CD4-positive, CD25-positive, alpha-beta regulatory T cell (primary cell): ENCODE measurements at regions not wholly inside any gene's neighbourhood (a gene's known extent, or its start where the extent isn't known, plus 50 kb on each side); places are given as distances from the start of the nearest gene placed in this dataset.
"Not testable (repeated sequence)": the region's sequence is repeated elsewhere in the genome, so short reads cannot be mapped to it uniquely, and the experiment has no call there.

Experiments
- ATAC-seq, 2 donors: fragments of 150-1000 bp; cut with Tn5 transposase; one replicate each; pipeline ENCODE4 v1.10.0; 2021; ENCODE audit warnings: low read depth in 2 of 2, moderate number of reproducible peaks in 2 of 2, moderate library complexity in 1 of 2
- DNase-seq, 3 donors: peaks; one replicate each; pipeline versions ENCODE4 v3.0.0 to v3.0.0-alpha.2; 2012 to 2022; ENCODE audit warnings: mixed read lengths in 1 of 3
- H3K27ac ChIP-seq: one replicate; pipeline ENCODE4 v1.7.0; 2013; ENCODE audit warnings: mild to moderate bottlenecking, low read length; ENCODE audit not compliant: insufficient read depth, poor library complexity, severe bottlenecking
- H3K27me3 ChIP-seq: one replicate; pipeline ENCODE4 v1.7.0; 2013; ENCODE audit warnings: low read length; ENCODE audit not compliant: control insufficient read depth, insufficient read depth
- H3K36me3 ChIP-seq: one replicate; pipeline ENCODE4 v1.7.0; 2013; ENCODE audit warnings: mild to moderate bottlenecking, low read length, moderate library complexity; ENCODE audit not compliant: control insufficient read depth, insufficient read depth
- H3K4me1 ChIP-seq: 2 replicates; pipeline ENCODE4 v1.7.0; 2013; ENCODE audit warnings: mild to moderate bottlenecking, low read length; ENCODE audit not compliant: insufficient read depth, control insufficient read depth, poor library complexity, severe bottlenecking
- H3K4me3 ChIP-seq: one replicate; pipeline ENCODE4 v1.7.0; 2013; ENCODE audit warnings: low read depth, mild to moderate bottlenecking, low read length, moderate library complexity
- H3K9me3 ChIP-seq, 2 experiments: 1 replicate in 1 of 2; 2 replicates in 1 of 2; pipeline ENCODE4 v1.7.0; 2013; ENCODE audit warnings: low read length in 2 of 2, mild to moderate bottlenecking in 1 of 2, moderate library complexity in 1 of 2; ENCODE audit not compliant: control insufficient read depth in 2 of 2
- H3K27ac Mint-ChIP-seq, 3 donors: one replicate each; pipeline ENCODE4 v1.8.0; 2020 to 2022; ENCODE audit warnings: mild to moderate bottlenecking in 3 of 3, mixed read lengths in 3 of 3, moderate library complexity in 2 of 3
- H3K27me3 Mint-ChIP-seq: one replicate; pipeline ENCODE4 v1.8.0; 2022; ENCODE audit warnings: mild to moderate bottlenecking, mixed read lengths
- H3K36me3 Mint-ChIP-seq: one replicate; pipeline ENCODE4 v1.8.0; 2020; ENCODE audit warnings: mixed read lengths
- H3K4me1 Mint-ChIP-seq, 4 donors: one replicate each; pipeline ENCODE4 v1.8.0; 2020 to 2022; ENCODE audit warnings: mixed read lengths in 4 of 4, mild to moderate bottlenecking in 1 of 4
- H3K4me3 Mint-ChIP-seq, 4 donors: one replicate each; pipeline ENCODE4 v1.8.0; 2020 to 2022; ENCODE audit warnings: mild to moderate bottlenecking in 4 of 4, mixed read lengths in 4 of 4, moderate library complexity in 3 of 4
- H3K9me3 Mint-ChIP-seq, 7 donors: one replicate each; pipeline ENCODE4 v1.8.0; 2020 to 2022; ENCODE audit warnings: mixed read lengths in 7 of 7, mild to moderate bottlenecking in 3 of 7, moderate library complexity in 2 of 7

GRCh38 chr2:198874472-198874858 lies 583.3 kb downstream of the SATB2 start:
- no peaks in the 10 kb centered on the region for H3K36me3 ChIP-seq
- Mint-ChIP-seq H3K4me1 (no peaks in the 10 kb centered on the region), H3K27ac (no peak overlapping the region), H3K9me3 (peaks cover 0 to 5% (median 0%) of the 10 kb centered on the region in 7 donors), H3K27me3 (no peaks in the 10 kb centered on the region), H3K36me3 (no peaks in the 10 kb centered on the region), H3K4me3 (no peak overlapping the region)
- H3K4me3 ChIP-seq = no peak overlapping the region
- H3K27me3 ChIP-seq = no peaks in the 10 kb centered on the region
- H3K4me1 ChIP-seq = no peaks in the 10 kb centered on the region
- ATAC-seq (no peak), DNase-seq (no peak)
- no peaks in the 10 kb centered on the region for H3K9me3 ChIP-seq
- no peak overlapping the region for H3K27ac ChIP-seq

DNA sequence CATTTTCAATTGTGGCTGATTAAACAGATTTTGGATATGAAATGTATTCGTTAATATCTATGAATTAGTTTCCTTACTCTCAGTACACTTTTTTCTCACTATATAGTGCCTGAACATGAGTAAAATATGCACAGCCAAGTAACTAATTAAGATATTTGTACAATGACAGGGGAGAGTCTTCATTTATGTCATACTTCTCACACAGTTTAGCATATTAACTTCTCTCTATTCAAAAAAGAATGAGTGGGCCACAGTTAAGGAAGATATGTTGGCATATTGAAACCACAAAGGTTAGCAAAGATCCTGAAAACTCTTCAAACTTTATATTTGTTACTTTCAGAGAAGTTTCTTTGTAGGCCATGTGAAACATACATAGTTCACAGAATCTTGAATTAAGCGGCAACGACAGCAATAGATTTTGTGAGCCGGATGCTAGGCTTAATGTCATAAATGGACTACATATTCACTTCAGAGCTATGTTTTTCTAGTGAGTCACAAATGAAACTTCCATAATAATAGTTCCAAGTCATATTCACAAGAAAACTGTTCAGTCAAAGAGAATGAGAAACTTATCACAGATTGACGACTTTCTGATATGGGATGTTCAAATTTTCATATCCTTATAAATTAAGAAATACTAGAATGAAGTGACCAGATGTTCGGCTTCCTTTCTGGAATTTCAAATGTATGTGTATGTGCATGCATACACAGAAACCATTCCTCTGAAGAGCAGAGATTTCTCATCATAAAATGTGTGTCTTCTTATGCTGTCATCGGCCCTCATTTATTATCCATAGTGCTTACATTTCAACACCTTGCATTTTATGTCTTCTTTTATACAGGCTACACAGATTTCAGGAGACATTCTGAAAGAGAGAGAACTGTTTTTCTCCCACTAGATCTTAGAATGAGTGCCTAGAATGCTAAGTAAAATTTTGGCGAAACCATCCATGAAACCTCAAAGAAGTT lies 584.0 kb downstream of the SATB2 start:
- no peaks in the 10 kb centered on the region for H3K4me1 Mint-ChIP-seq

GRCh38 chr2:198863655-198864054 lies 594.1 kb downstream of the SATB2 start:
- Histone ChIP-seq H3K36me3 (no peaks in the 10 kb centered on the region), H3K4me1 (no peaks in the 10 kb centered on the region), H3K4me3 (no peak overlapping the region), H3K27me3 (no peaks in the 10 kb centered on the region), H3K27ac (no peak overlapping the region), H3K9me3 (no peaks in the 10 kb centered on the region)
- no peak for DNase-seq
- Mint-ChIP-seq H3K9me3 (peaks cover 0 to 7% (median 2%) of the 10 kb centered on the region in 7 donors), H3K27ac (no peak overlapping the region), H3K4me1 (no peaks in the 10 kb centered on the region), H3K4me3 (no peak overlapping the region), H3K36me3 (no peaks in the 10 kb centered on the region), H3K27me3 (no peaks in the 10 kb centered on the region)
- ATAC-seq = no peak

More for the DNA sequence above, 584.0 kb downstream of the SATB2 start:
- Histone ChIP-seq H3K4me3 (no peak overlapping the region), H3K27ac (no peak overlapping the region), H3K4me1 (no peaks in the 10 kb centered on the region), H3K9me3 (no peaks in the 10 kb centered on the region), H3K27me3 (no peaks in the 10 kb centered on the region), H3K36me3 (no peaks in the 10 kb centered on the region)
- H3K36me3 Mint-ChIP-seq = no peaks in the 10 kb centered on the region
- H3K27me3 Mint-ChIP-seq = no peaks in the 10 kb centered on the region
- ATAC-seq (no peak), DNase-seq (no peak)
- no peak overlapping the region for H3K4me3 Mint-ChIP-seq
- no peak overlapping the region for H3K27ac Mint-ChIP-seq
- peaks cover 0 to 5% (median 0%) of the 10 kb centered on the region in 7 donors for H3K9me3 Mint-ChIP-seq

DNA sequence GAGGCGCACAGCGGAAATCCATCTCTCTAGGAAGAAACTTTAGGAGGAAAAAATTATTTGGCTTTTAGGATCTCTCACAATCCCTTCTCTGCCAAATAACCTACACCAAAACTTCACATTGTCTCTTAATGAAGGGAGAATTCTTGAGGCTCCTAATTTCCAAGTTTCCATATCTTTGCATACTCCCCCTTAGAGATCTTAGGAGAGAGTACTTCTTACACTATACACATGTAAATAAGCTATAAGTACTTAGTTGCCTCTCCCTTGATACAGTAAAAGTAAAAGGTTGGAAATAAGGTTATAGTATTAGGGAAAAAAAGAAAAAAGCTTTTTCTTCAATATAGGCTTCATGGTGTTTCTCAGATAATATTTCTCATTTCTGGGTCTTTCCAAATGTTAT lies 596.7 kb downstream of the SATB2 start:
- DNase-seq (no peak), ATAC-seq (no peak)
- Histone ChIP-seq H3K9me3 (no peaks in the 10 kb centered on the region), H3K4me3 (no peak overlapping the region), H3K27ac (no peak overlapping the region), H3K4me1 (no peaks in the 10 kb centered on the region), H3K27me3 (no peaks in the 10 kb centered on the region), H3K36me3 (no peaks in the 10 kb centered on the region)
- no peak overlapping the region for H3K27ac Mint-ChIP-seq
- no peaks in the 10 kb centered on the region for H3K36me3 Mint-ChIP-seq
- no peak overlapping the region for H3K4me3 Mint-ChIP-seq
- no peaks in the 10 kb centered on the region for H3K4me1 Mint-ChIP-seq
- peaks cover 3 to 12% (median 4%) of the 10 kb centered on the region in 7 donors for H3K9me3 Mint-ChIP-seq
- no peaks in the 10 kb centered on the region for H3K27me3 Mint-ChIP-seq

- H3K4me3 Mint-ChIP-seq = no peak overlapping the region
- no peaks in the 10 kb centered on the region for H3K4me1 ChIP-seq
- no peak overlapping the region for H3K27ac ChIP-seq
- no peaks in the 10 kb centered on the region for H3K36me3 Mint-ChIP-seq
- H3K36me3 ChIP-seq = no peaks in the 10 kb centered on the region
- H3K27ac Mint-ChIP-seq = no peak overlapping the region
- no peaks in the 10 kb centered on the region for H3K27me3 Mint-ChIP-seq
- no peaks in the 10 kb centered on the region for H3K27me3 ChIP-seq
- H3K9me3 ChIP-seq = no peaks in the 10 kb centered on the region
- no peak for ATAC-seq
- H3K4me1 Mint-ChIP-seq = no peaks in the 10 kb centered on the region
- no peak overlapping the region for H3K4me3 ChIP-seq
- DNase-seq = no peak
- H3K9me3 Mint-ChIP-seq = peaks cover 3 to 18% (median 7%) of the 10 kb centered on the region in 7 donors
These were observed 600.5 kb downstream of the SATB2 start for GRCh38 chr2:198857246-198857645.

DNA sequence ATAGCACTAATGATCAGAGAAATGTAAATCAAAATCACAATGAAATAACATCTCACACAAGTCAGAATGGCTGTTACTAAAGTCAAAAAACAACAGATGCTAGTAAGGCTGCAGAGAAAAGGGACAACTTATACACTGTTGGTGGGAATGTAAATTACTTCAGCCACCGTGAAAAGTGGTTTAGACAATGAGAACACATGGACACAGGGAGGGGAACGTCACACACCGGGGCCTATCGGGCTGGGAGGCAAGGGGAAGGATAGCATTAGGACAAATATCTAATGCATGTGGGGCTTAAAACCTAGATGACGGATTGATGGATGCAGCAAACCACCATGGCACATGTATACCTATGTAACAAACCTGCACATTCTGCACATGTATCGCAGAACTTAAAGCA lies 602.0 kb downstream of the SATB2 start:
- H3K27ac ChIP-seq, H3K4me3 Mint-ChIP-seq, H3K4me1 ChIP-seq, H3K36me3 Mint-ChIP-seq, H3K4me3 ChIP-seq, H3K4me1 Mint-ChIP-seq, H3K9me3 ChIP-seq, ATAC-seq, H3K27me3 ChIP-seq, DNase-seq, H3K27me3 Mint-ChIP-seq, H3K36me3 ChIP-seq, H3K27ac Mint-ChIP-seq: not testable (repeated sequence)
- peaks cover 1 to 18% (median 5%) of the 10 kb centered on the region in 7 donors for H3K9me3 Mint-ChIP-seq

DNA sequence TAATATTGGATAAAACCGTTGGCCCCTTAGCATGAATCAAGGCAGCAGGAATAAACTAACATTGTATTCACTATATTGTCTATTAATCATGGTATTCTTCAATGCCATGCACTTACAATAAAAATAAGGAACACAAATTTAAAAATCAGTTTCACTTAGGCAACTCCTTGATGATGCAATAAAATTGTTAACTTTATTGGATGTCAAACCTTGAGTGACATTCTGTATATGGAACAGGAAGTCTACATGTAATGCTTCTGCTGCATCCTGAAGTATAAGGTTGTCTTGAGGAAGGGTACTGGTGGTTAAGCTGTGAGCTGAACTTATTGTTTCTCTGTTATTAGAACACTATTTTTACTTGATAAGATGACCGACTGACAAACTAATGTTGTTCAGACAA lies 605.5 kb downstream of the SATB2 start:
- Histone ChIP-seq H3K4me1 (no peaks in the 10 kb centered on the region), H3K27me3 (no peaks in the 10 kb centered on the region), H3K36me3 (no peaks in the 10 kb centered on the region), H3K27ac (no peak overlapping the region), H3K9me3 (no peaks in the 10 kb centered on the region), H3K4me3 (no peak overlapping the region)
- no peak overlapping the region for H3K4me3 Mint-ChIP-seq
- H3K27me3 Mint-ChIP-seq = no peaks in the 10 kb centered on the region
- peaks cover 0 to 9% (median 3%) of the 10 kb centered on the region in 7 donors for H3K9me3 Mint-ChIP-seq
- H3K27ac Mint-ChIP-seq = no peak overlapping the region
- H3K4me1 Mint-ChIP-seq = no peaks in the 10 kb centered on the region
- DNase-seq = no peak
- ATAC-seq = no peak
- H3K36me3 Mint-ChIP-seq = no peaks in the 10 kb centered on the region

DNA sequence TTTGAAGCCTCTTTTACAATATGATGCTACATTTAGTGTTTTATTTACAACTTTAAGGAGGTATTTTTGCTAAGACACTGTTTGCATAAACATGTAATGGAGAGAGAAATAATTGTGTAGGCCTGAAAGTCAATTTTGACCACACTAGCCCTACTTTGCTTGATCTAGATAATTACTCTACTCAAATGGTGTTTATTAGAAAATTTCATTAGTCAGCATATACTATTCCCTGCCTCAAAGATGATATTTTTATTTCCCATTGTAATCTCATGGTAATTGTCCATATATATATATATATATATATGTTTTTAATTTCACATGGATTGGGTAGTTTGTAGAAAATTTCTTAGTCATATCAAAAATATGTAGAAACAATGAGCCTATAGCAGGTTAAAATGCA lies 632.2 kb downstream of the SATB2 start:
- Mint-ChIP-seq H3K27me3 (no peaks in the 10 kb centered on the region), H3K4me1 (no peaks in the 10 kb centered on the region), H3K9me3 (peaks cover 0 to 3% (median 2%) of the 10 kb centered on the region in 7 donors), H3K36me3 (no peaks in the 10 kb centered on the region), H3K4me3 (no peak overlapping the region), H3K27ac (no peak overlapping the region)
- Histone ChIP-seq H3K36me3 (no peaks in the 10 kb centered on the region), H3K9me3 (no peaks in the 10 kb centered on the region), H3K4me3 (no peak overlapping the region), H3K4me1 (no peaks in the 10 kb centered on the region), H3K27me3 (no peaks in the 10 kb centered on the region), H3K27ac (no peak overlapping the region)
- ATAC-seq = no peak
- DNase-seq = no peak
